Trophoblast cell (in vitro differentiated cells and primary cell): ENCODE measurements at regions not wholly inside any gene's neighbourhood (a gene's known extent, or its start where the extent isn't known, plus 50 kb on each side); places are given as distances from the start of the nearest gene placed in this dataset.
A peak's percentile ranks its signal among the peaks of the same experiment; 100 is the strongest.

Source experiments
- DNase-seq, 2 donors: peaks; one replicate each; pipeline ENCODE4 v3.0.0-alpha.2; 2016
- H2AFZ ChIP-seq: 2 replicates; pipeline ENCODE4 v1.6.1; 2013; ENCODE audit warnings: low read length, moderate library complexity, mild to moderate bottlenecking; ENCODE audit not compliant: insufficient read depth, poor library complexity
- H2AK5ac ChIP-seq: 2 replicates; pipeline ENCODE4 v1.6.1; 2013; ENCODE audit warnings: mild to moderate bottlenecking, low read length
- H2BK120ac ChIP-seq: 2 replicates; pipeline ENCODE4 v1.6.1; 2013; ENCODE audit warnings: low read length, mild to moderate bottlenecking, moderate library complexity; ENCODE audit not compliant: insufficient read depth, poor library complexity
- H2BK12ac ChIP-seq: 2 replicates; pipeline ENCODE4 v1.6.1; 2013; ENCODE audit warnings: mild to moderate bottlenecking, low read length, moderate library complexity
- H2BK5ac ChIP-seq: 2 replicates; pipeline ENCODE4 v1.6.1; 2013; ENCODE audit warnings: low read length, low read depth, moderate library complexity, mild to moderate bottlenecking; ENCODE audit not compliant: poor library complexity
- H3K14ac ChIP-seq: 2 replicates; pipeline ENCODE4 v1.6.1; 2013; ENCODE audit warnings: mild to moderate bottlenecking, low read length
- H3K18ac ChIP-seq: 2 replicates; pipeline ENCODE4 v1.6.1; 2013; ENCODE audit warnings: mild to moderate bottlenecking, low read length
- H3K23ac ChIP-seq: 2 replicates; pipeline ENCODE4 v1.6.1; 2013; ENCODE audit warnings: low read length
- H3K27ac ChIP-seq: 2 replicates; pipeline ENCODE4 v1.5.1; 2013; ENCODE audit warnings: low read depth, mild to moderate bottlenecking, inconsistent platforms, low read length, moderate library complexity
- H3K27me3 ChIP-seq: 2 replicates; pipeline ENCODE4 v1.6.1; 2013; ENCODE audit warnings: inconsistent platforms, mild to moderate bottlenecking, low read length, moderate library complexity; ENCODE audit not compliant: insufficient read depth
- H3K36me3 ChIP-seq, 2 experiments: 1 replicate in 1 of 2; 2 replicates in 1 of 2; pipeline ENCODE4 v1.6.1; 2013; ENCODE audit warnings: low read length in 2 of 2, mild to moderate bottlenecking in 2 of 2, moderate library complexity in 1 of 2; ENCODE audit not compliant: insufficient read depth in 2 of 2, control insufficient read depth in 1 of 2
- H3K4ac ChIP-seq: 2 replicates; pipeline ENCODE4 v1.6.1; 2013; ENCODE audit warnings: low read depth, mild to moderate bottlenecking, low read length, moderate library complexity
- H3K4me1 ChIP-seq, 2 experiments: 1 replicate in 1 of 2; 2 replicates in 1 of 2; pipeline ENCODE4 v1.6.1; 2013; ENCODE audit warnings: low read length in 2 of 2, mild to moderate bottlenecking in 2 of 2, moderate library complexity in 1 of 2; ENCODE audit not compliant: insufficient read depth in 2 of 2, control insufficient read depth in 1 of 2
- H3K4me2 ChIP-seq: 2 replicates; pipeline ENCODE4 v1.6.1; 2013; ENCODE audit warnings: inconsistent platforms, mild to moderate bottlenecking, low read length, moderate library complexity
- H3K4me3 ChIP-seq: 2 replicates; pipeline ENCODE4 v1.5.1; 2013; ENCODE audit warnings: mild to moderate bottlenecking, low read depth, low read length, inconsistent platforms
- H3K79me1 ChIP-seq: one replicate; pipeline ENCODE4 v1.6.1; 2013; ENCODE audit warnings: low read length
- H3K79me2 ChIP-seq: 2 replicates; pipeline ENCODE4 v1.6.1; 2013; ENCODE audit warnings: low read length, mild to moderate bottlenecking; ENCODE audit not compliant: control insufficient read depth, insufficient read depth, poor library complexity
- H3K9ac ChIP-seq: 2 replicates; pipeline ENCODE4 v1.6.1; 2013; ENCODE audit warnings: mild to moderate bottlenecking, low read length
- H3K9me3 ChIP-seq: 2 replicates; pipeline ENCODE4 v1.6.1; 2013; ENCODE audit warnings: low read depth, mild to moderate bottlenecking, control low read depth, inconsistent platforms, low read length; ENCODE audit not compliant: insufficient read depth
- H4K12ac ChIP-seq: 2 replicates; pipeline ENCODE4 v1.6.1; 2013; ENCODE audit warnings: low read depth, mild to moderate bottlenecking, low read length, moderate library complexity
- H4K8ac ChIP-seq: 2 replicates; pipeline ENCODE4 v1.6.1; 2013; ENCODE audit warnings: low read depth, mild to moderate bottlenecking, low read length, moderate library complexity
- H4K91ac ChIP-seq: one replicate; pipeline ENCODE4 v1.6.1; 2013; ENCODE audit warnings: low read depth, mild to moderate bottlenecking, low read length, moderate library complexity
- WGBS: extraction: QIAGEN DNeasy Blood & Tissue Kit; methylation state at CpG from one replicate; pipeline ENCODE4 v1.1.7; 2013; ENCODE audit warnings: missing lambda C conversion rate; ENCODE audit not compliant: insufficient read length, insufficient coverage; ENCODE audit errors: extremely low coverage; 5-methylcytosine and 5-hydroxymethylcytosine counted together

DNA sequence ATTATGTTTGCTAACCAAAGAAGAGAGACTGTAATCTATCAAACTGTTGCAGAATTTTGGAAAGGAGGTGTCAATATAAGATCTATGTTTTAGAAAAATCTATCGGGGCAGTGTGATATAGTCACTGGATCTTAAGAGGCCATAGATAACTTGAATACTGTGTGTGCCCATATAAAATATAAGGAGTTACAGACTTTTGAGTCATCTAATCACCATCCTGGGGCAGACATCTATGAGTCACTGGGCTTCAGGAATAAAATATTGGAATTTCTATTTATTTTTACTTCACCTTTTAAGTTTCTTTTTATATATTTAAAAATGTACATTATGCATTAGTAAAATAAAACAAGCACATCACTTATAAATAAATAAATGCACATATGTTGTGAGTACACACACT, 509.3 kb upstream of the MAN1A1 start:
- Histone ChIP-seq H3K14ac (no peak overlapping the region), H3K4me3 (no peak overlapping the region), H3K18ac (no peak overlapping the region), H3K23ac (no peak overlapping the region), H4K12ac (no peak overlapping the region), H2BK5ac (no peak overlapping the region), H3K4me2 (no peak overlapping the region), H4K8ac (no peak overlapping the region), H2AFZ (no peak overlapping the region), H3K27ac (no peak overlapping the region), H3K9me3 (no peaks in the 10 kb centered on the region), H3K79me2 (no peaks in the 10 kb centered on the region), H2BK12ac (no peak overlapping the region), H3K36me3 (no peaks in the 10 kb centered on the region), H2BK120ac (no peak overlapping the region), H4K91ac (no peak overlapping the region), H3K79me1 (peaks cover 2% of the 10 kb centered on the region), H3K4me1 (peaks cover 0 to 2% of the 10 kb centered on the region in 2 experiments), H2AK5ac (no peak overlapping the region), H3K27me3 (no peaks in the 10 kb centered on the region), H3K9ac (no peak overlapping the region), H3K4ac (no peak overlapping the region)
- DNase-seq: peak in 1 of 2 donors; percentile 16
- no CpG with 5 or more reads among the region's 1 CpG for WGBS

DNA sequence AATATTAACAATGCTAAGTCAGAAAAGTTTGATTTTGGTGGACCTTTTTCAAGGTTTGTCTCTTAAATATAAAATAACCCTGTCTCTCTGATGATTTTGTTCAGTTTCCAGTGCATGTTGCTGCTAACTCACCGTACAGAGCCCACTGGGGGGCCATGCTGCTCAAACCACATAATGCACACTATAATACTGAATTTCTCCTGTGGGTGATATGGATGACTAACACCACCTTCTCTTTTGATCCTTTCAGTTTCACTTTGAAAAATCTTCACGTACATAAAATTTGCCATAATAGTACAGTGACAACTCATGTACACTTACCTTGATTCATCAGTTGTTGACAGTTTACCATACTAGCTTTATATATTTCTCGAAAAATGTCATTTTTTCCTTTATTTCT, 506.6 kb upstream of the MAN1A1 start:
- H3K4me2 ChIP-seq: no peak overlapping the region
- H3K27ac ChIP-seq: no peak overlapping the region
- H4K8ac ChIP-seq: no peak overlapping the region
- H4K91ac ChIP-seq: no peak overlapping the region
- H4K12ac ChIP-seq: no peak overlapping the region
- H2BK120ac ChIP-seq: no peak overlapping the region
- H3K9ac ChIP-seq: no peak overlapping the region
- H2AK5ac ChIP-seq: no peak overlapping the region
- no peak overlapping the region for H2BK12ac ChIP-seq
- no peak overlapping the region for H3K23ac ChIP-seq
- H3K27me3 ChIP-seq: no peaks in the 10 kb centered on the region
- H2BK5ac ChIP-seq: no peak overlapping the region
- WGBS: no CpG with 5 or more reads among the region's 3 CpGs
- H3K79me2 ChIP-seq: no peaks in the 10 kb centered on the region
- H3K18ac ChIP-seq: no peak overlapping the region
- H3K14ac ChIP-seq: no peak overlapping the region
- peak in 1 of 2 donors; percentile 15 for DNase-seq
- H3K4me3 ChIP-seq: no peak overlapping the region
- H3K4me1 ChIP-seq: no peaks in the 10 kb centered on the region
- no peaks in the 10 kb centered on the region for H3K79me1 ChIP-seq
- no peak overlapping the region for H2AFZ ChIP-seq
- H3K4ac ChIP-seq: no peak overlapping the region
- no peaks in the 10 kb centered on the region for H3K9me3 ChIP-seq
- no peaks in the 10 kb centered on the region for H3K36me3 ChIP-seq

DNA sequence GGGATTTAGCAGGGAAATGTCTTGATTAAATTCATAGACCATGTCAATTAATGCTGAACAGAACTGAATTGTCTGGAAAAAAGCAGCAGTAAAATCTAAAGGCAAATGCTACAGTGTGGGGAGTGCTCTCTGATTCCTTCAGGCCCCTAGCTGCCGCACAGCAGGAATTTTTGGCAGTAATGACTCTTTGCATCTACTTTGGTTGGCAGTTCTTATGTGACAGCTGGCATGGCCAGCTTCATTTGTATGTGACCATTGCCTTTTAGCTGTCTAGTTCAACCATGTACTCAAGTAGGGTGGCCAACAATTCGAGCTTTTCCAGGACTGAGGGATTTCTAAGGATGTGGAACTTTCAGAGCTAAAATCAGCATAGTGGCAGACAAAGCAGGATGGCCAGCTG, 499.1 kb upstream of the MAN1A1 start:
- H3K23ac ChIP-seq: no peak overlapping the region
- H3K4me2 ChIP-seq: no peak overlapping the region
- H2BK120ac ChIP-seq: no peak overlapping the region
- H3K4ac ChIP-seq: no peak overlapping the region
- no peaks in the 10 kb centered on the region for H3K9me3 ChIP-seq
- no peak overlapping the region for H4K91ac ChIP-seq
- H3K4me1 ChIP-seq: no peaks in the 10 kb centered on the region
- no peak overlapping the region for H3K27ac ChIP-seq
- WGBS: no CpG with 5 or more reads among the region's 2 CpGs
- no peak overlapping the region for H2AK5ac ChIP-seq
- no peaks in the 10 kb centered on the region for H3K79me1 ChIP-seq
- H4K12ac ChIP-seq: no peak overlapping the region
- no peak overlapping the region for H3K14ac ChIP-seq
- H4K8ac ChIP-seq: no peak overlapping the region
- H3K9ac ChIP-seq: no peak overlapping the region
- H3K36me3 ChIP-seq: no peaks in the 10 kb centered on the region
- H3K18ac ChIP-seq: no peak overlapping the region
- no peaks in the 10 kb centered on the region for H3K27me3 ChIP-seq
- H3K4me3 ChIP-seq: no peak overlapping the region
- no peak overlapping the region for H2BK5ac ChIP-seq
- no peak overlapping the region for H2BK12ac ChIP-seq
- H2AFZ ChIP-seq: no peak overlapping the region
- no peaks in the 10 kb centered on the region for H3K79me2 ChIP-seq
- no peak for DNase-seq

- no peak overlapping the region for H3K9ac ChIP-seq
- no peak overlapping the region for H3K23ac ChIP-seq
- H4K91ac ChIP-seq: no peak overlapping the region
- no peaks in the 10 kb centered on the region for H3K36me3 ChIP-seq
- no peaks in the 10 kb centered on the region for H3K4me1 ChIP-seq
- no peak overlapping the region for H3K4me2 ChIP-seq
- H3K18ac ChIP-seq: no peak overlapping the region
- no peak overlapping the region for H4K8ac ChIP-seq
- H2BK12ac ChIP-seq: no peak overlapping the region
- H4K12ac ChIP-seq: no peak overlapping the region
- H3K79me2 ChIP-seq: no peaks in the 10 kb centered on the region
- no CpG with 5 or more reads among the region's 1 CpG for WGBS
- H3K79me1 ChIP-seq: no peaks in the 10 kb centered on the region
- no peaks in the 10 kb centered on the region for H3K27me3 ChIP-seq
- no peak overlapping the region for H2AFZ ChIP-seq
- no peak overlapping the region for H3K4ac ChIP-seq
- H2BK120ac ChIP-seq: no peak overlapping the region
- no peak overlapping the region for H2BK5ac ChIP-seq
- peak in 1 of 2 donors; percentile 63 for DNase-seq
- no peak overlapping the region for H3K27ac ChIP-seq
- H3K9me3 ChIP-seq: no peaks in the 10 kb centered on the region
- H3K14ac ChIP-seq: no peak overlapping the region
- no peak overlapping the region for H2AK5ac ChIP-seq
- H3K4me3 ChIP-seq: no peak overlapping the region
These were observed 495.6 kb upstream of the MAN1A1 start for GRCh38 chr6:119845161-119845560.
